Neural cell (in vitro differentiated cells): ENCODE measurements at regions not wholly inside any gene's neighbourhood (a gene's known extent, or its start where the extent isn't known, plus 50 kb on each side); places are given as distances from the start of the nearest gene placed in this dataset.

Experiments
- CTCF ChIP-seq: fragments of 450-650 bp; IDR thresholded peaks from 2 replicates; pipeline ENCODE4 v1.5.1; 2014; ENCODE audit warnings: antibody characterized with exemption, mild to moderate bottlenecking, moderate library complexity; ENCODE audit not compliant: poor library complexity, severe bottlenecking
- EP300 ChIP-seq: fragments of 450-650 bp; conservative IDR thresholded peaks from 2 replicates; pipeline ENCODE4 v1.6.1; 2014; ENCODE audit warnings: antibody characterized with exemption, mild to moderate bottlenecking, moderate library complexity; ENCODE audit not compliant: poor library complexity, severe bottlenecking
- EZH2 ChIP-seq: fragments of 200-600, 300-800 bp; shearing (Covaris generic), sonication (generic); IDR thresholded peaks from 2 replicates; pipeline ENCODE4 v1.6.1; 2014; ENCODE audit warnings: antibody characterized with exemption, low read length, borderline replicate concordance, mild to moderate bottlenecking; ENCODE audit not compliant: insufficient read depth, poor library complexity, severe bottlenecking

DNA sequence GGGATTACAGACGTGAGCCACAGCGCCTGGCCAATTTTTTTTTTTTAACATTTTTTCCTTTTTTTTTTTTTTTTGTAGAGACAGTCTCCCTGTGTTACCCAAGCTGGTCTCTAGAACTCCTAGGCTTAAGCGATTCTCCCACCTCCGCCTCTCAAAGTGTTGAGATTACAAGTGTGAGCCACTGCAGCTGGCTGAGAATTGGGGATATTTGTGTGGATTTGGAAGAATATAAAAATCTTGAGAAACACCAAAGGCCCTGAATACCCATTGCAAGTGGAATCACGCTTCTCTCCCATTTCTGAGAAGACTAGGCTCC lies 79.9 kb upstream of the ABCC4 start:
- no peak for TF ChIP-seq CTCF
- no peak for TF ChIP-seq EP300
- no peak for TF ChIP-seq EZH2
